Gastrocnemius medialis (tissue), 4 donors: ENCODE measurements at regions not wholly inside any gene's neighbourhood (a gene's known extent, or its start where the extent isn't known, plus 50 kb on each side); places are given as distances from the start of the nearest gene placed in this dataset.

Source experiments
- ATAC-seq, 2 donors: fragments of 150-250 bp; one replicate each; pipeline ENCODE4 v1.9.1; 2016
- DNase-seq, 2 donors: peaks; one replicate each; pipeline ENCODE4 v3.0.0-alpha.2; 2019
- H3K27ac ChIP-seq, 4 donors: fragments of 200-600 bp; sonication (generic); 1 replicate in 1 of 4; 2 replicates in 3 of 4; pipeline ENCODE4 v1.5.1; 2016 to 2018; ENCODE audit warnings: mild to moderate bottlenecking in 2 of 4, moderate library complexity in 1 of 4
- H3K27me3 ChIP-seq, 3 donors: fragments of 200-600 bp; sonication (generic) in 2 of 3; 1 replicate in 1 of 3; 2 replicates in 2 of 3; pipeline versions ENCODE4 v1.5.1 to v1.6.0; 2016 to 2019; ENCODE audit warnings: mild to moderate bottlenecking in 1 of 3, moderate library complexity in 1 of 3
- H3K36me3 ChIP-seq, 2 donors: fragments of 200-600 bp; sonication (generic) in 1 of 2; one replicate each; pipeline ENCODE4 v1.5.1; 2017 to 2018
- H3K4me1 ChIP-seq, 2 donors: fragments of 200-600 bp; sonication (generic) in 1 of 2; one replicate each; pipeline ENCODE4 v1.5.1; 2016 to 2017; ENCODE audit warnings: mild to moderate bottlenecking in 2 of 2
- H3K4me3 ChIP-seq, 4 donors: fragments of 200-600 bp; sonication (generic) in 3 of 4; 1 replicate in 1 of 4; 2 replicates in 3 of 4; pipeline ENCODE4 v1.5.1; 2016 to 2019; ENCODE audit warnings: mild to moderate bottlenecking in 2 of 4
- H3K9me3 ChIP-seq, 3 donors: fragments of 200-600 bp; sonication (generic) in 2 of 3; 1 replicate in 1 of 3; 2 replicates in 2 of 3; pipeline ENCODE4 v1.5.1; 2016 to 2019
- POLR2A ChIP-seq, 2 donors: fragments of 450-650 bp; IDR thresholded peaks; one replicate each; pipeline ENCODE4 v1.6.1; 2017; ENCODE audit warnings: antibody characterized with exemption in 2 of 2, mild to moderate bottlenecking in 2 of 2, moderate library complexity in 2 of 2
- in situ Hi-C, 4 donors: fragments of 200-750 bp; cut with MboI; loops; one replicate each; pipeline versions ENCODE4 v1.15.0 to v1.8.0; 2017; ENCODE audit warnings: low sequenced_read_pairs in 4 of 4
- intact Hi-C: fragments of 100-400 bp; cut with DNase I; formaldehyde crosslinking; loops from one replicate; pipeline ENCODE4 v1.15.1; 2023; ENCODE audit warnings: low total_unique reads
- TF ChIP-seq, protein P1 (sequence below), 5 experiments: fragments of 450-650 bp in 3 of 5; fragments of 200-600 bp in 2 of 5; sonication (generic) in 2 of 5; IDR thresholded peaks in 4 of 5; conservative IDR thresholded peaks in 1 of 5; 1 replicate in 4 of 5; 2 replicates in 1 of 5; pipeline ENCODE4 v1.5.1; 2016 to 2019; ENCODE audit warnings: antibody characterized with exemption in 5 of 5, mild to moderate bottlenecking in 3 of 5, moderate library complexity in 3 of 5

DNA sequence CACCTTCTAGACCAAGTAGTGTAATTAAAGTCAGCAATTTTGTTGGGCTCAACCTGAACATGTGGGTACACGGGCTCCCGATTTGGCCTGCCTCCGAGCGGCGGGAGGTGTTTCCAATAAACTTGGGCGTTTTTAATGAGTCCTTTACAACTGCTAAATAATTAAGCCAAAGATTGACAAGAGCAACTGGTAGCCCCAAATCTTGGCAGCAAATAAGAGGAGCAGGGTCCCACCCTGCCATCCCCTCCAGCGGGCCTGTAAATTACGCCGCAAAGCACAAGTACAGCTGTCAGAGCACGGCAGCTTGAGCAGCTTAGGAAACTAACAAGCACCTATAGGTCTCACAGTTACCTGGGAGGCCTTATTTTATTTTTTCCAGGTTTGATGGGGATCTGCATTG is 217.1 kb downstream of the BMP7 start:
- intact Hi-C loops, result no loop called here
- Histone ChIP-seq H3K4me3 (no peak overlapping the region), H3K36me3 (no peaks in the 10 kb centered on the region), H3K4me1 (no peaks in the 10 kb centered on the region), H3K9me3 (no peaks in the 10 kb centered on the region), H3K27ac (no peak overlapping the region), H3K27me3 (peaks cover 0 to 5% (median 5%) of the 10 kb centered on the region in 3 donors)
- TF ChIP-seq, protein P1, sequence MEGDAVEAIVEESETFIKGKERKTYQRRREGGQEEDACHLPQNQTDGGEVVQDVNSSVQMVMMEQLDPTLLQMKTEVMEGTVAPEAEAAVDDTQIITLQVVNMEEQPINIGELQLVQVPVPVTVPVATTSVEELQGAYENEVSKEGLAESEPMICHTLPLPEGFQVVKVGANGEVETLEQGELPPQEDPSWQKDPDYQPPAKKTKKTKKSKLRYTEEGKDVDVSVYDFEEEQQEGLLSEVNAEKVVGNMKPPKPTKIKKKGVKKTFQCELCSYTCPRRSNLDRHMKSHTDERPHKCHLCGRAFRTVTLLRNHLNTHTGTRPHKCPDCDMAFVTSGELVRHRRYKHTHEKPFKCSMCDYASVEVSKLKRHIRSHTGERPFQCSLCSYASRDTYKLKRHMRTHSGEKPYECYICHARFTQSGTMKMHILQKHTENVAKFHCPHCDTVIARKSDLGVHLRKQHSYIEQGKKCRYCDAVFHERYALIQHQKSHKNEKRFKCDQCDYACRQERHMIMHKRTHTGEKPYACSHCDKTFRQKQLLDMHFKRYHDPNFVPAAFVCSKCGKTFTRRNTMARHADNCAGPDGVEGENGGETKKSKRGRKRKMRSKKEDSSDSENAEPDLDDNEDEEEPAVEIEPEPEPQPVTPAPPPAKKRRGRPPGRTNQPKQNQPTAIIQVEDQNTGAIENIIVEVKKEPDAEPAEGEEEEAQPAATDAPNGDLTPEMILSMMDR (IDR thresholded peaks at IDR 0.05 in 4 of 5, conservative IDR thresholded peaks at IDR 0.05 in 1 of 5), result no peak
- TF ChIP-seq POLR2A (IDR thresholded peaks at IDR 0.05), result no peak
- DNase-seq (no peak), ATAC-seq (no peak)
- in situ Hi-C loops, result no loop called here

DNA sequence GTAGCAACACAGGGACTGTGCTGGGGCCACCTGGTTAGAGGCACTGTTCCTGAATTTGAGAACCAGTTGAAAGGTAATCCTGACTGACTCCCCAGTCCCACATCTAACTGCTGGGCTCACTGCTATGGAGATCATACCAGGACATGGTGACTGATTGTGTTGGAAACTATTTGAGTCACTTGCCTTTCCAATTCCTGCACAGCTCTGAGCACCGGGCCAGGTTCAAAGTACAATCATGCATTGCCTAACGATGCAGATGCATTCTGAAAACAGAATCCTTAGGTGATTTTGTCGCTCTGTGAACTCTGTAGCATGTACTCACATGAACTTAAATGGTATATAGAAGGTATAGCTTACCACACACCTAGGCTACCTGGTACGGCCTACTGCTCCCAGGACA is 215.3 kb downstream of the BMP7 start:
- Histone ChIP-seq H3K9me3 (no peaks in the 10 kb centered on the region), H3K4me1 (no peaks in the 10 kb centered on the region), H3K27me3 (peaks cover 0 to 5% (median 0%) of the 10 kb centered on the region in 3 donors), H3K27ac (no peak overlapping the region), H3K4me3 (no peak overlapping the region), H3K36me3 (no peaks in the 10 kb centered on the region)
- no peak for DNase-seq
- in situ Hi-C loops (no loop called here), intact Hi-C loops (no loop called here)
- TF ChIP-seq POLR2A (IDR thresholded peaks at IDR 0.05), result no peak
- TF ChIP-seq, protein P1 (IDR thresholded peaks at IDR 0.05 in 4 of 5, conservative IDR thresholded peaks at IDR 0.05 in 1 of 5), result no peak
- ATAC-seq, result no peak

DNA sequence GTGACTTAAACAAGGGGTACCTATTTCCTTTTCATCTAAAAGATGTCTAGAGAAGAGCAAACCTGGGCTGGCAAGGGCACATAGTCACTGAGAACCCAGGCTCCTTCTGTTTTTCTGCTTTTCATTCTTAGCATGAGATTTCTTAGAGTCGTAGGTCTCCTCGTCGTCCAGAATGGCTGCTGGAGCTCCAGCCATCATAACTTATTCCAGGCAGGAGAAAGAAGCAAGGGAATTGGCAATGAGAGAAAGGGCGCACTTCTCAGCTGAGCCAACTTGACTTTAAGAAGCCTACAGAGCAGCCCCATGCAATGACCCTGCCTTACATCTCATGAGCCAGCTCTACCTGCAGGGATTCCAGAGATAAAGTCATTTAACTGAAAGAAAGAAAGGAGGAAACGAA is 213.4 kb downstream of the BMP7 start:
- Histone ChIP-seq H3K36me3 (no peaks in the 10 kb centered on the region), H3K4me3 (no peak overlapping the region), H3K9me3 (no peaks in the 10 kb centered on the region), H3K27ac (no peak overlapping the region), H3K27me3 (no peaks in the 10 kb centered on the region), H3K4me1 (no peaks in the 10 kb centered on the region)
- DNase-seq, result no peak
- TF ChIP-seq POLR2A (IDR thresholded peaks at IDR 0.05), result no peak
- TF ChIP-seq, protein P1 (IDR thresholded peaks at IDR 0.05 in 4 of 5, conservative IDR thresholded peaks at IDR 0.05 in 1 of 5), result no peak
- ATAC-seq, result no peak
- in situ Hi-C loops, result no loop called here
- intact Hi-C loops, result no loop called here

DNA sequence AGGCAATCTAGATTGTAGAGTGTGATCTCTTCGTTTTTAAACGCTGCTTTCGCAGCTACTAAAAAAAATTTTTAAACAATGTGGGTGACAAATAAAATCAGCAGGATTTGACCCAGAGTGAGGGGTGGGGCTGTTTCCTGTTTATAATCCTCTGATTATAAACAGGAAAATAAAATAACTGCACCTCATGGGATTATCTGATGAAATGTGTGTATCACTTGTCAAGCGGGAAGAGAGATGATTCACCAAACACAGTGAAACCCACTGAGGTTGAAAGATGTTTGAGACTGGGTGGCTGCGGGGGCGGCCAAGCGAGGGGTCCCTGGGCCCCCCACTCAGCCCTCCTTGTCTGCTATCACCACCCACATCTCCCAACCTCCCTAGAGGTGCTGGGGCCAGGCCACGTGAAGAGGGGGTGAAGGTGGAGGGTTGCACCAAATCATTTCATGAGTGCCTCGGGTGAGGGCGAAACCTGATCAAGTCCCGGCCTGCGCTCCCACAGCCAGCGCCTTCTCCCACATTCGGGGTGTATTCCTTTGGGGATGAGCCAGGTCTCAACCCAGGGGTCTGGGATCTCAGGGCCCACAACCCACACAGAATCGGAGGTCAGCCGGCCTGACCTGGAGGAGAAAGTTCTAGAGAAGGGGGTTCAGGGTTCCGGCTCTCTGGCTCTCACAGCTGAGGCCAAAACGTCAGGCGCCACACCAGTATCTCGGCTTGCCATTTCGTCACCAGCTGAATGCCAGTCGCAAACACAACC is 212.5 kb downstream of the BMP7 start:
- Histone ChIP-seq H3K4me1 (no peaks in the 10 kb centered on the region), H3K27ac (no peak overlapping the region), H3K36me3 (no peaks in the 10 kb centered on the region), H3K27me3 (peaks cover 0 to 6% (median 0%) of the 10 kb centered on the region in 3 donors), H3K4me3 (no peak overlapping the region), H3K9me3 (no peaks in the 10 kb centered on the region)
- in situ Hi-C loops, result no loop called here
- DNase-seq (no peak), ATAC-seq (no peak)
- TF ChIP-seq POLR2A (IDR thresholded peaks at IDR 0.05), result no peak
- TF ChIP-seq, protein P1 (IDR thresholded peaks at IDR 0.05 in 4 of 5, conservative IDR thresholded peaks at IDR 0.05 in 1 of 5), result no peak
- intact Hi-C loops, result no loop called here

DNA sequence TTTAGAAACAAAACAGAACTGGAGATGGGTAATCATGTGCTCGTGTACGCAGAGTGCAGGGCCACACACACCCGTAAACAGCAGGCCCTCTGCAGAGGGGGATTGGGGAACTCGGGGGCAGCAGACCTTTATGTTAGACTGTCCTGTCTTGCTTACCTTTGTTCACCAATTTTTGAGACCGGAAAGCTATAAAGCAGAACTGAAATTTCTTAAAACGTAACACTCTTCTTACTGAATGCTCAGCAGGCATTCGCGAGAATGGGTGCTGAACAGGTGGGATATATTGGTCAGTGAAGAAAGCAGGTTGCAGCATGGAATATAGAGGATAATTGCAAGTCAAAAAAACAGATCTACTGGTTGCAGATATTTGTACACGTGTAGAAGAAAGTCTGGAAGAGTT is 211.1 kb downstream of the BMP7 start:
- Histone ChIP-seq H3K4me3 (no peak overlapping the region), H3K4me1 (no peaks in the 10 kb centered on the region), H3K36me3 (no peaks in the 10 kb centered on the region), H3K27ac (no peak overlapping the region), H3K27me3 (peaks cover 0 to 6% (median 0%) of the 10 kb centered on the region in 3 donors), H3K9me3 (no peaks in the 10 kb centered on the region)
- DNase-seq (no peak), ATAC-seq (no peak)
- TF ChIP-seq, protein P1 (IDR thresholded peaks at IDR 0.05 in 4 of 5, conservative IDR thresholded peaks at IDR 0.05 in 1 of 5), result no peak
- TF ChIP-seq POLR2A (IDR thresholded peaks at IDR 0.05), result no peak
- in situ Hi-C loops (no loop called here), intact Hi-C loops (no loop called here)
